Neural progenitor cell (in vitro differentiated cells): ENCODE measurements at regions not wholly inside any gene's neighbourhood (a gene's known extent, or its start where the extent isn't known, plus 50 kb on each side); places are given as distances from the start of the nearest gene placed in this dataset.

ENCODE experiments used
- DNase-seq: peaks from one replicate; pipeline ENCODE4 v3.0.0-alpha.2; 2016; ENCODE audit warnings: low spot score
- H2AFZ ChIP-seq: fragments of 200-600 bp; sonication (generic); replicated peaks from 2 replicates; pipeline ENCODE4 v1.6.1; 2016; ENCODE audit warnings: antibody characterized with exemption
- H3F3A ChIP-seq: fragments of 200-600 bp; sonication (generic); 2 replicates; pipeline ENCODE4 v1.6.1; 2016; ENCODE audit warnings: antibody characterized with exemption, low read depth
- H3K27ac ChIP-seq: fragments of 200-600 bp; sonication (generic); 2 replicates; pipeline ENCODE4 v1.5.1; 2016; ENCODE audit warnings: mild to moderate bottlenecking
- H3K27me3 ChIP-seq: fragments of 200-600 bp; sonication (generic); 2 replicates; pipeline ENCODE4 v1.6.1; 2016; ENCODE audit warnings: mild to moderate bottlenecking, moderate library complexity
- H3K36me3 ChIP-seq: fragments of 200-600 bp; sonication (generic); 2 replicates; pipeline ENCODE4 v1.5.1; 2016
- H3K4me1 ChIP-seq: fragments of 200-600 bp; sonication (generic); 2 replicates; pipeline ENCODE4 v1.6.1; 2016; ENCODE audit warnings: mixed run types
- H3K4me2 ChIP-seq: fragments of 200-600 bp; sonication (generic); 2 replicates; pipeline ENCODE4 v1.6.1; 2016
- H3K4me3 ChIP-seq: fragments of 200-600 bp; sonication (generic); 2 replicates; pipeline ENCODE4 v1.5.1; 2016
- H3K79me2 ChIP-seq: fragments of 200-600 bp; sonication (generic); 2 replicates; pipeline ENCODE4 v1.6.1; 2016; ENCODE audit warnings: low read depth
- H3K9ac ChIP-seq: fragments of 200-600 bp; sonication (generic); 2 replicates; pipeline ENCODE4 v1.6.1; 2016
- H3K9me3 ChIP-seq: fragments of 200-600 bp; sonication (generic); 2 replicates; pipeline ENCODE4 v1.5.1; 2016; ENCODE audit warnings: low read depth
- H4K20me1 ChIP-seq: fragments of 200-600 bp; sonication (generic); 2 replicates; pipeline ENCODE4 v1.6.1; 2016; ENCODE audit warnings: low read depth
- H3K27ac Mint-ChIP-seq: 3 replicates; pipeline ENCODE4 v1.8.0; 2021; ENCODE audit warnings: mixed read lengths
- H3K27me3 Mint-ChIP-seq: 2 replicates; pipeline ENCODE4 v1.8.0; 2022; ENCODE audit warnings: low read depth, mild to moderate bottlenecking, inconsistent platforms, moderate library complexity, mixed read lengths; ENCODE audit not compliant: insufficient read depth
- H3K36me3 Mint-ChIP-seq: 3 replicates; pipeline ENCODE4 v1.8.0; 2021; ENCODE audit warnings: mixed read lengths
- H3K4me1 Mint-ChIP-seq: 3 replicates; pipeline ENCODE4 v1.8.0; 2021; ENCODE audit warnings: mixed read lengths
- H3K4me3 Mint-ChIP-seq: 3 replicates; pipeline ENCODE4 v1.8.0; 2021; ENCODE audit warnings: mild to moderate bottlenecking, moderate library complexity, mixed read lengths
- H3K9me3 Mint-ChIP-seq: 3 replicates; pipeline ENCODE4 v1.8.0; 2020; ENCODE audit warnings: mixed read lengths
- EZH2 ChIP-seq: fragments of 200-600 bp; sonication (generic); IDR thresholded peaks from 2 replicates; pipeline ENCODE4 v1.6.1; 2017; ENCODE audit warnings: antibody characterized with exemption, mild to moderate bottlenecking, moderate library complexity
- EZH2phosphoT487 ChIP-seq: fragments of 200-600 bp; sonication (generic); IDR thresholded peaks from 2 replicates; pipeline ENCODE4 v1.6.1; 2017; ENCODE audit warnings: antibody characterized with exemption
- TF ChIP-seq, protein P1 (sequence below): fragments of 200-600 bp; sonication (generic); IDR thresholded peaks from 2 replicates; pipeline ENCODE4 v1.5.1; 2017; ENCODE audit warnings: antibody characterized with exemption, mild to moderate bottlenecking

DNA sequence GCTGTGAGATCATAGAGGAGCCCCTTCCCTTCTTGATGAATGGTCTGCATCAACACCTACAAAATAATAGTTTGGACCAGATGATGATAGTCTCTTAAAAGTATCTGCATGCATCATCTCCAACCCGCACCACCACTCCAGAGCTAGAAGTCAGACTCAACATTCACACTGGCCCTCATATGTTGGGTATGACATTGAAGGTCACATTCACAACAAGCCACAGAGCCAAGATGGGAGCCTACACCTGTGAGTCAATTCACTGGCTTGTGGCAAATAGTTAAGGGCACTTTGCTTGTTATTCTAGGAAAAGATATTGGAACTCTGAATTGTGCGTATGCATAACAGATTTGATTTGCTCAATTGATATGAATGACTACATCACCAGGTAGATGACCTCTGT lies 1197.9 kb downstream of the VRK1 start:
- Histone ChIP-seq H3K9ac (no peak overlapping the region), H2AFZ (no peak overlapping the region), H3K4me2 (no peak overlapping the region), H3K79me2 (no peaks in the 10 kb centered on the region), H3K27ac (no peak overlapping the region), H3K4me3 (no peak overlapping the region), H3K27me3 (no peaks in the 10 kb centered on the region), H3K4me1 (peaks cover 6% of the 10 kb centered on the region), H4K20me1 (no peaks in the 10 kb centered on the region), H3F3A (no peaks in the 10 kb centered on the region), H3K9me3 (no peaks in the 10 kb centered on the region), H3K36me3 (no peaks in the 10 kb centered on the region)
- Mint-ChIP-seq H3K27ac (no peak overlapping the region), H3K36me3 (no peaks in the 10 kb centered on the region), H3K4me3 (no peak overlapping the region), H3K9me3 (no peaks in the 10 kb centered on the region), H3K27me3 (peaks cover 6% of the 10 kb centered on the region), H3K4me1 (peaks cover 14% of the 10 kb centered on the region)
- TF ChIP-seq, protein P1, sequence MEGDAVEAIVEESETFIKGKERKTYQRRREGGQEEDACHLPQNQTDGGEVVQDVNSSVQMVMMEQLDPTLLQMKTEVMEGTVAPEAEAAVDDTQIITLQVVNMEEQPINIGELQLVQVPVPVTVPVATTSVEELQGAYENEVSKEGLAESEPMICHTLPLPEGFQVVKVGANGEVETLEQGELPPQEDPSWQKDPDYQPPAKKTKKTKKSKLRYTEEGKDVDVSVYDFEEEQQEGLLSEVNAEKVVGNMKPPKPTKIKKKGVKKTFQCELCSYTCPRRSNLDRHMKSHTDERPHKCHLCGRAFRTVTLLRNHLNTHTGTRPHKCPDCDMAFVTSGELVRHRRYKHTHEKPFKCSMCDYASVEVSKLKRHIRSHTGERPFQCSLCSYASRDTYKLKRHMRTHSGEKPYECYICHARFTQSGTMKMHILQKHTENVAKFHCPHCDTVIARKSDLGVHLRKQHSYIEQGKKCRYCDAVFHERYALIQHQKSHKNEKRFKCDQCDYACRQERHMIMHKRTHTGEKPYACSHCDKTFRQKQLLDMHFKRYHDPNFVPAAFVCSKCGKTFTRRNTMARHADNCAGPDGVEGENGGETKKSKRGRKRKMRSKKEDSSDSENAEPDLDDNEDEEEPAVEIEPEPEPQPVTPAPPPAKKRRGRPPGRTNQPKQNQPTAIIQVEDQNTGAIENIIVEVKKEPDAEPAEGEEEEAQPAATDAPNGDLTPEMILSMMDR = no peak
- no peak for TF ChIP-seq EZH2
- TF ChIP-seq EZH2phosphoT487 = no peak
- DNase-seq = no peak

DNA sequence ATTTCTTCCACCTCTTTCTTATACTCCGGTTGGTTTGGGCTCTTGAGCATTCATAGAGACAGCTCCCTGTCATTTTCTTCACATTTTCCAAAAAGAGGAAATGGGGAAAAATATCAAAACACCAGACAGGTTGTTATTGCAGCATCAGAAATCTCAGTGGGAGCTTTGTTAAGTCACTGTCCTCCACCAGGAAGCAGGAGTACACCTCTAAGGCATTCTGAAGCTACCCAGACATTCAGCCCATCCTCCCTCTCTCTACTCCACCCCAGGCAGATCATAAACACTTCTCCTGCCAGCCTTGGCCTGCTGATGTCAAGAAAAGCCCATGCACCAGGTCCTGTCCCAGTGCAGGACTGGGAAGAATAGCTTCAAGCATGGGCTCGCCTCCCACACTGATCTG lies 1198.3 kb downstream of the VRK1 start:
- Mint-ChIP-seq H3K27ac (no peak overlapping the region), H3K4me1 (peaks cover 11% of the 10 kb centered on the region), H3K4me3 (no peak overlapping the region), H3K9me3 (no peaks in the 10 kb centered on the region), H3K27me3 (peaks cover 6% of the 10 kb centered on the region), H3K36me3 (no peaks in the 10 kb centered on the region)
- Histone ChIP-seq H3K27ac (no peak overlapping the region), H3K9me3 (no peaks in the 10 kb centered on the region), H3K4me1 (peaks cover 6% of the 10 kb centered on the region), H3K79me2 (no peaks in the 10 kb centered on the region), H3K4me3 (no peak overlapping the region), H3F3A (no peaks in the 10 kb centered on the region), H3K27me3 (no peaks in the 10 kb centered on the region), H4K20me1 (no peaks in the 10 kb centered on the region), H3K9ac (no peak overlapping the region), H3K4me2 (no peak overlapping the region), H2AFZ (no peak overlapping the region), H3K36me3 (no peaks in the 10 kb centered on the region)
- DNase-seq = no peak
- TF ChIP-seq EZH2 = no peak
- TF ChIP-seq, protein P1 = no peak

DNA sequence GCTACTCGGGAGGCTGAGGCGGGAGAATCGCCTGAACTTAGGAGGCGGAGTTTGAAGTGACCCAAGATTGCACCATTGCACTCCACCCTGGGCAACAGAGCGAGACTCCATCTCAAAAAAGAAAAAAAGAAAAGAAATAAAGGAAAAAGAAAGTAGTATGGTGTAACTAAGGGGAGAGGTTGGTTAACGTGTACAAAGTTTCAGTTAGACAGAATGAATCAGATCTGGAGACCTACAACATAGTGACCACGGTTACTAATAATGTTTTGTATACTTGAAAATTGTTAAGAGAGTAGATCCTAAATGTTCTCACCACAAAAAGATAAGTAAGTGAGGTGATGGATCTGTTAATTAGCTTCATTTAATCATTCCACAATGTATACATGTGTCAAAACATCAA lies 1208.8 kb downstream of the VRK1 start:
- Histone ChIP-seq H3K79me2 (no peaks in the 10 kb centered on the region), H3K4me2 (no peak overlapping the region), H3K9ac (no peak overlapping the region), H3F3A (no peaks in the 10 kb centered on the region), H3K9me3 (no peaks in the 10 kb centered on the region), H4K20me1 (no peaks in the 10 kb centered on the region), H2AFZ (no peak overlapping the region), H3K36me3 (no peaks in the 10 kb centered on the region), H3K4me3 (no peak overlapping the region), H3K27me3 (no peaks in the 10 kb centered on the region), H3K4me1 (no peaks in the 10 kb centered on the region), H3K27ac (no peak overlapping the region)
- no peaks in the 10 kb centered on the region for H3K4me1 Mint-ChIP-seq
- DNase-seq = no peak
- H3K27ac Mint-ChIP-seq = no peak overlapping the region
- H3K36me3 Mint-ChIP-seq = no peaks in the 10 kb centered on the region
- no peak overlapping the region for H3K4me3 Mint-ChIP-seq
- H3K27me3 Mint-ChIP-seq = no peaks in the 10 kb centered on the region
- TF ChIP-seq EZH2phosphoT487 (no peak), EZH2 (no peak)
- TF ChIP-seq, protein P1 = no peak
- H3K9me3 Mint-ChIP-seq = peaks cover 2% of the 10 kb centered on the region
